ENCODE measurements at regions not wholly inside any gene's neighbourhood (a gene's known extent, or its start where the extent isn't known, plus 50 kb on each side); places are given as distances from the start of the nearest gene placed in this dataset.
"Not testable (repeated sequence)": the region's sequence is repeated elsewhere in the genome, so short reads cannot be mapped to it uniquely, and the experiment has no call there.

DNA sequence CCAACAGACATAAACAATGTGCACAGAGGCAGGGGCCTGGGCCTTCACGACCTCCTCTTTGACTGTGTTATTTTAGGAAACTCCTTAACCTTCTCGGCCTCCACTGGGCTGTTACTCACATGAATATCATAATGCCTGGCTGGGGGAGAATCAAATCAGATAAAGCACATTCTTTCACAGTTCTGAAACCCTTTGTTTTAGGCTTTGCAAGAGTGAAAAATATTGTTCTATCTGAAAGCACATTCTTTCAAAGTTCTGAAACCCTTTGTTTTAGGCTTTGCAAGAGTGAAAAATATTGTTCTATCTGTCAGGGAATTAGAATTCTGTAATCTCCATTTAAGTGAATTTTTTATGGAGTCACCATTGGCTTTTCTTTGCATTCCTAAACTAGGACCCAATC, 50.7 kb upstream of the SYNDIG1 start:
- Histone ChIP-seq H3K79me1 (ENCODE audit: low read depth, low read length) (no peaks in the 10 kb centered on the region), H2AFZ (ENCODE audit: low read length) (no peak overlapping the region), H3K23ac (ENCODE audit: low read depth, low read length, poor library complexity) (no peak overlapping the region), H3K36me3 (replicated peaks in 1 of 2; ENCODE audit: control insufficient read depth in 2 of 2, insufficient read depth in 2 of 2, low read length in 2 of 2) (no peaks in the 10 kb centered on the region), H2AK5ac (ENCODE audit: low read depth, low read length) (no peak overlapping the region), H4K91ac (ENCODE audit: low read depth, low read length, poor library complexity) (no peak overlapping the region), H3K18ac (ENCODE audit: low read length) (no peak overlapping the region), H2BK12ac (ENCODE audit: low read length) (no peak overlapping the region), H3K14ac (ENCODE audit: low read length) (no peak overlapping the region), H3K4ac (ENCODE audit: low read length) (no peak overlapping the region), H3K4me1 (ENCODE audit: control insufficient read depth in 2 of 2, insufficient read depth in 1 of 2, low read depth in 1 of 2, low read length in 2 of 2) (no peaks in the 10 kb centered on the region), H3K4me3 (ENCODE audit: low read length in 2 of 2) (no peak overlapping the region), H3K4me2 (ENCODE audit: insufficient read depth, low read length, poor library complexity, severe bottlenecking) (no peak overlapping the region), H3K27ac (replicated peaks; ENCODE audit: low read length) (no peak overlapping the region), H2BK5ac (ENCODE audit: low read length) (no peak overlapping the region), H3K9me3 (replicated peaks in 1 of 2; ENCODE audit: control insufficient read depth in 2 of 2, insufficient read depth in 1 of 2, low read depth in 1 of 2, low read length in 2 of 2) (peaks cover 0 to 5% of the 10 kb centered on the region in 2 donors), H2BK120ac (ENCODE audit: low read depth, low read length) (no peak overlapping the region), H2BK15ac (ENCODE audit: low read length) (no peak overlapping the region), H4K8ac (ENCODE audit: low read depth, low read length) (no peak overlapping the region), H3K27me3 (ENCODE audit: control insufficient read depth in 3 of 3, insufficient read depth in 3 of 3, low read depth in 1 of 3, low read length in 3 of 3) (no peaks in the 10 kb centered on the region), H3K9ac (ENCODE audit: low read depth, low read length, poor library complexity) (no peak overlapping the region)
- DNase-seq (ENCODE audit: low spot score) = no peak
- WGBS, 2 donors (ENCODE audit: extremely low coverage in 2 of 2, insufficient read length in 2 of 2, insufficient replicate concordance in 1 of 2) = no CpG with 5 or more reads among the region's 2 CpGs

DNA sequence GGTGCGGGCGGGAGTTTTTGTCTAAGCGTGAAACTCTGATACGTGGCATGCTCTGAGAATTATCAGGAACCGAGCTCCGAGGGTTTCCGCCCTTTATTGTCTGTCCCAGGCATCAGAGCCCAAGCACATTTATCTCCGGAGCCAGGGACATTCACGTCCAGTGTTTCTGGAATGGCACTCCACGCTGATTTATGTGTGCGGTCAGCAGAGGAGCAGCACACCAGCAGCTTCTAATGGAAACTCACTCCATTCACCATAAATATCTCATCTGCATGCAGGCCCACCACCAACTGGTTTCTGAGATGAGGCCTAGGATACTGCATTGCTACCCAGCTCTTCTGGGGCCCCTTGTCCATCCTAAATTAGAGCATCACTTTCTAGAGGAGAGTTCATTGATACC, 51.9 kb upstream of the SYNDIG1 start:
- whole genome bisulfite sequencing, 2 donors (ENCODE audit: extremely low coverage in 2 of 2, insufficient read length in 2 of 2, insufficient replicate concordance in 1 of 2) = no CpG with 5 or more reads among the region's 11 CpGs
- Histone ChIP-seq H3K18ac (ENCODE audit: low read length) (no peak overlapping the region), H2BK120ac (ENCODE audit: low read depth, low read length) (no peak overlapping the region), H3K4me1 (ENCODE audit: control insufficient read depth in 2 of 2, insufficient read depth in 1 of 2, low read depth in 1 of 2, low read length in 2 of 2) (no peaks in the 10 kb centered on the region), H4K8ac (ENCODE audit: low read depth, low read length) (no peak overlapping the region), H3K4me2 (ENCODE audit: insufficient read depth, low read length, poor library complexity, severe bottlenecking) (no peak overlapping the region), H2BK5ac (ENCODE audit: low read length) (no peak overlapping the region), H3K9me3 (replicated peaks in 1 of 2; ENCODE audit: control insufficient read depth in 2 of 2, insufficient read depth in 1 of 2, low read depth in 1 of 2, low read length in 2 of 2) (peaks cover 0 to 5% of the 10 kb centered on the region in 2 donors), H3K36me3 (replicated peaks in 1 of 2; ENCODE audit: control insufficient read depth in 2 of 2, insufficient read depth in 2 of 2, low read length in 2 of 2) (no peaks in the 10 kb centered on the region), H2AK5ac (ENCODE audit: low read depth, low read length) (no peak overlapping the region), H3K4ac (ENCODE audit: low read length) (no peak overlapping the region), H3K23ac (ENCODE audit: low read depth, low read length, poor library complexity) (no peak overlapping the region), H4K91ac (ENCODE audit: low read depth, low read length, poor library complexity) (no peak overlapping the region), H3K9ac (ENCODE audit: low read depth, low read length, poor library complexity) (no peak overlapping the region), H3K27ac (replicated peaks; ENCODE audit: low read length) (no peak overlapping the region), H2BK15ac (ENCODE audit: low read length) (no peak overlapping the region), H3K4me3 (ENCODE audit: low read length in 2 of 2) (no peak overlapping the region), H3K27me3 (ENCODE audit: control insufficient read depth in 3 of 3, insufficient read depth in 3 of 3, low read depth in 1 of 3, low read length in 3 of 3) (no peaks in the 10 kb centered on the region), H3K14ac (ENCODE audit: low read length) (no peak overlapping the region), H2AFZ (ENCODE audit: low read length) (no peak overlapping the region), H3K79me1 (ENCODE audit: low read depth, low read length) (no peaks in the 10 kb centered on the region), H2BK12ac (ENCODE audit: low read length) (no peak overlapping the region)
- DNase-seq (ENCODE audit: low spot score) = no peak

- not testable (repeated sequence) for H3K36me3 ChIP-seq (replicated peaks in 1 of 2; ENCODE audit: control insufficient read depth in 2 of 2, insufficient read depth in 2 of 2, low read length in 2 of 2); H2BK15ac ChIP-seq (ENCODE audit: low read length); H4K8ac ChIP-seq (ENCODE audit: low read depth, low read length); H2BK5ac ChIP-seq (ENCODE audit: low read length); H3K14ac ChIP-seq (ENCODE audit: low read length); H3K4ac ChIP-seq (ENCODE audit: low read length); H3K4me1 ChIP-seq (ENCODE audit: control insufficient read depth in 2 of 2, insufficient read depth in 1 of 2, low read depth in 1 of 2, low read length in 2 of 2); H3K79me1 ChIP-seq (ENCODE audit: low read depth, low read length); H2BK12ac ChIP-seq (ENCODE audit: low read length); H3K27ac ChIP-seq (replicated peaks; ENCODE audit: low read length); H3K18ac ChIP-seq (ENCODE audit: low read length); H3K4me2 ChIP-seq (ENCODE audit: insufficient read depth, low read length, poor library complexity, severe bottlenecking); H3K23ac ChIP-seq (ENCODE audit: low read depth, low read length, poor library complexity); H2AFZ ChIP-seq (ENCODE audit: low read length); H3K27me3 ChIP-seq (ENCODE audit: control insufficient read depth in 3 of 3, insufficient read depth in 3 of 3, low read depth in 1 of 3, low read length in 3 of 3); H3K9ac ChIP-seq (ENCODE audit: low read depth, low read length, poor library complexity); H4K91ac ChIP-seq (ENCODE audit: low read depth, low read length, poor library complexity); H3K9me3 ChIP-seq (replicated peaks in 1 of 2; ENCODE audit: control insufficient read depth in 2 of 2, insufficient read depth in 1 of 2, low read depth in 1 of 2, low read length in 2 of 2); H2BK120ac ChIP-seq (ENCODE audit: low read depth, low read length); H3K4me3 ChIP-seq (ENCODE audit: low read length in 2 of 2); H2AK5ac ChIP-seq (ENCODE audit: low read depth, low read length); DNase-seq (ENCODE audit: low spot score)
- WGBS, 2 donors (ENCODE audit: extremely low coverage in 2 of 2, insufficient read length in 2 of 2, insufficient replicate concordance in 1 of 2) = no CpG with 5 or more reads among the region's 7 CpGs
Measured at GRCh38 chr20:24415444-24415843, 54.0 kb upstream of the SYNDIG1 start.

GRCh38 chr20:24411834-24412216, 57.6 kb upstream of the SYNDIG1 start:
- Histone ChIP-seq H3K4me3 (ENCODE audit: low read length in 2 of 2) (no peak overlapping the region), H3K14ac (ENCODE audit: low read length) (peak overlapping the region; percentile 1), H3K9me3 (replicated peaks in 1 of 2; ENCODE audit: control insufficient read depth in 2 of 2, insufficient read depth in 1 of 2, low read depth in 1 of 2, low read length in 2 of 2) (peaks cover 0 to 5% of the 10 kb centered on the region in 2 donors), H4K8ac (ENCODE audit: low read depth, low read length) (no peak overlapping the region), H3K18ac (ENCODE audit: low read length) (no peak overlapping the region), H3K4me2 (ENCODE audit: insufficient read depth, low read length, poor library complexity, severe bottlenecking) (no peak overlapping the region), H3K36me3 (replicated peaks in 1 of 2; ENCODE audit: control insufficient read depth in 2 of 2, insufficient read depth in 2 of 2, low read length in 2 of 2) (no peaks in the 10 kb centered on the region), H3K9ac (ENCODE audit: low read depth, low read length, poor library complexity) (no peak overlapping the region), H3K79me1 (ENCODE audit: low read depth, low read length) (no peaks in the 10 kb centered on the region), H2BK12ac (ENCODE audit: low read length) (no peak overlapping the region), H2BK120ac (ENCODE audit: low read depth, low read length) (no peak overlapping the region), H3K27me3 (ENCODE audit: control insufficient read depth in 3 of 3, insufficient read depth in 3 of 3, low read depth in 1 of 3, low read length in 3 of 3) (no peaks in the 10 kb centered on the region), H2AK5ac (ENCODE audit: low read depth, low read length) (no peak overlapping the region), H3K23ac (ENCODE audit: low read depth, low read length, poor library complexity) (no peak overlapping the region), H4K91ac (ENCODE audit: low read depth, low read length, poor library complexity) (no peak overlapping the region), H3K27ac (replicated peaks; ENCODE audit: low read length) (no peak overlapping the region), H2AFZ (ENCODE audit: low read length) (no peak overlapping the region), H2BK5ac (ENCODE audit: low read length) (no peak overlapping the region), H3K4me1 (ENCODE audit: control insufficient read depth in 2 of 2, insufficient read depth in 1 of 2, low read depth in 1 of 2, low read length in 2 of 2) (no peaks in the 10 kb centered on the region), H3K4ac (ENCODE audit: low read length) (no peak overlapping the region), H2BK15ac (ENCODE audit: low read length) (no peak overlapping the region)
- no CpG with 5 or more reads among the region's 6 CpGs for whole genome bisulfite sequencing, 2 donors (ENCODE audit: extremely low coverage in 2 of 2, insufficient read length in 2 of 2, insufficient replicate concordance in 1 of 2)
- no peak for DNase-seq (ENCODE audit: low spot score)

All from neuronal stem cell (in vitro differentiated cells).